Neural progenitor cell (in vitro differentiated cells): ENCODE measurements at regions not wholly inside any gene's neighbourhood (a gene's known extent, or its start where the extent isn't known, plus 50 kb on each side); places are given as distances from the start of the nearest gene placed in this dataset.

Source experiments
- DNase-seq: peaks from one replicate; pipeline ENCODE4 v3.0.0-alpha.2; 2016; ENCODE audit warnings: low spot score
- H2AFZ ChIP-seq: fragments of 200-600 bp; sonication (generic); replicated peaks from 2 replicates; pipeline ENCODE4 v1.6.1; 2016; ENCODE audit warnings: antibody characterized with exemption
- H3F3A ChIP-seq: fragments of 200-600 bp; sonication (generic); 2 replicates; pipeline ENCODE4 v1.6.1; 2016; ENCODE audit warnings: antibody characterized with exemption, low read depth
- H3K27ac ChIP-seq: fragments of 200-600 bp; sonication (generic); 2 replicates; pipeline ENCODE4 v1.5.1; 2016; ENCODE audit warnings: mild to moderate bottlenecking
- H3K27me3 ChIP-seq: fragments of 200-600 bp; sonication (generic); 2 replicates; pipeline ENCODE4 v1.6.1; 2016; ENCODE audit warnings: mild to moderate bottlenecking, moderate library complexity
- H3K36me3 ChIP-seq: fragments of 200-600 bp; sonication (generic); 2 replicates; pipeline ENCODE4 v1.5.1; 2016
- H3K4me1 ChIP-seq: fragments of 200-600 bp; sonication (generic); 2 replicates; pipeline ENCODE4 v1.6.1; 2016; ENCODE audit warnings: mixed run types
- H3K4me2 ChIP-seq: fragments of 200-600 bp; sonication (generic); 2 replicates; pipeline ENCODE4 v1.6.1; 2016
- H3K4me3 ChIP-seq: fragments of 200-600 bp; sonication (generic); 2 replicates; pipeline ENCODE4 v1.5.1; 2016
- H3K79me2 ChIP-seq: fragments of 200-600 bp; sonication (generic); 2 replicates; pipeline ENCODE4 v1.6.1; 2016; ENCODE audit warnings: low read depth
- H3K9ac ChIP-seq: fragments of 200-600 bp; sonication (generic); 2 replicates; pipeline ENCODE4 v1.6.1; 2016
- H3K9me3 ChIP-seq: fragments of 200-600 bp; sonication (generic); 2 replicates; pipeline ENCODE4 v1.5.1; 2016; ENCODE audit warnings: low read depth
- H4K20me1 ChIP-seq: fragments of 200-600 bp; sonication (generic); 2 replicates; pipeline ENCODE4 v1.6.1; 2016; ENCODE audit warnings: low read depth
- H3K27ac Mint-ChIP-seq: 3 replicates; pipeline ENCODE4 v1.8.0; 2021; ENCODE audit warnings: mixed read lengths
- H3K27me3 Mint-ChIP-seq: 2 replicates; pipeline ENCODE4 v1.8.0; 2022; ENCODE audit warnings: low read depth, mild to moderate bottlenecking, inconsistent platforms, moderate library complexity, mixed read lengths; ENCODE audit not compliant: insufficient read depth
- H3K36me3 Mint-ChIP-seq: 3 replicates; pipeline ENCODE4 v1.8.0; 2021; ENCODE audit warnings: mixed read lengths
- H3K4me1 Mint-ChIP-seq: 3 replicates; pipeline ENCODE4 v1.8.0; 2021; ENCODE audit warnings: mixed read lengths
- H3K4me3 Mint-ChIP-seq: 3 replicates; pipeline ENCODE4 v1.8.0; 2021; ENCODE audit warnings: mild to moderate bottlenecking, moderate library complexity, mixed read lengths
- H3K9me3 Mint-ChIP-seq: 3 replicates; pipeline ENCODE4 v1.8.0; 2020; ENCODE audit warnings: mixed read lengths
- EZH2 ChIP-seq: fragments of 200-600 bp; sonication (generic); IDR thresholded peaks from 2 replicates; pipeline ENCODE4 v1.6.1; 2017; ENCODE audit warnings: antibody characterized with exemption, mild to moderate bottlenecking, moderate library complexity
- EZH2phosphoT487 ChIP-seq: fragments of 200-600 bp; sonication (generic); IDR thresholded peaks from 2 replicates; pipeline ENCODE4 v1.6.1; 2017; ENCODE audit warnings: antibody characterized with exemption
- TF ChIP-seq, protein P1 (sequence below): fragments of 200-600 bp; sonication (generic); IDR thresholded peaks from 2 replicates; pipeline ENCODE4 v1.5.1; 2017; ENCODE audit warnings: antibody characterized with exemption, mild to moderate bottlenecking

DNA sequence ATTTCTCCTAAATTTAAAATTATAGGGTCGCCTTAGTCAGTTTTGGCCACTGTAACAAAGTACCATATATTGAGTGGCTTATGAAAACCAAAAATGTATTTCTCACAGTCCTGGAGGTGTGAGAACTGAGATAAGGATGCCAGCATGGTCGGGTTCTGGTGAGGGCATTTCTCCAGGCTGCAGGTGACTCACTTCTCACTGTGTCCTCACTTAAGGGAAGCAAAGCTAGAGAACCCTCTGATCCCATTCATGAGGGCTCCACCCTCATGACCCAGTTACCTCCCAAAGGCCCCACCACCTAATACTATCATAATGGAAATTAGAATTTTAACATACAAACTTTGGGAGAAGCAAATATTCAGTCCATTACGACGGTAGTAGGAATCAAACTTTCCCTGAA, 75.1 kb upstream of the FBN2 start:
- Mint-ChIP-seq H3K4me3 (no peak overlapping the region), H3K9me3 (peaks cover 7% of the 10 kb centered on the region)

DNA sequence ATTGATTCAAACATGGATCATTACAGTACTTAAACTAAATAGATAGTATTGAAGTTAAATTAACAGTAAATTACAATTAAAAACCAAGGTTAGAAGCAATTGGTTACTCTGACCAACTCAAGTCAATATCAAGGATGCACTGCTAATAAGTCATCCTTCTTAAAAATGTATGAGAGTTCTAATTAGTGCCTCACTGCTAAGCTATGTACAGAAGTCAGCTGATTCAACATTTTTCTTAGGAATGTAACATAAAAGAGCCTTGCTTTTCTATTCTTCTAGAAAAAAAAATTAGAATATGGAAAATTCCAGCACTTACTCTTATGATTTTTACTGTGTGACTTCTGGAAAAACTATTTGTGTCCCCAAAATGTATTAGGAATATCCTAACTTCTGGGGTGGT, 75.7 kb upstream of the FBN2 start:
- DNase-seq = no peak
- H3K27me3 ChIP-seq = no peaks in the 10 kb centered on the region
- no peaks in the 10 kb centered on the region for H4K20me1 ChIP-seq
- H3K36me3 ChIP-seq = no peaks in the 10 kb centered on the region
- H3K4me3 Mint-ChIP-seq = no peak overlapping the region
- H3K4me1 ChIP-seq = no peaks in the 10 kb centered on the region
- no peak overlapping the region for H3K4me2 ChIP-seq
- TF ChIP-seq, protein P1, sequence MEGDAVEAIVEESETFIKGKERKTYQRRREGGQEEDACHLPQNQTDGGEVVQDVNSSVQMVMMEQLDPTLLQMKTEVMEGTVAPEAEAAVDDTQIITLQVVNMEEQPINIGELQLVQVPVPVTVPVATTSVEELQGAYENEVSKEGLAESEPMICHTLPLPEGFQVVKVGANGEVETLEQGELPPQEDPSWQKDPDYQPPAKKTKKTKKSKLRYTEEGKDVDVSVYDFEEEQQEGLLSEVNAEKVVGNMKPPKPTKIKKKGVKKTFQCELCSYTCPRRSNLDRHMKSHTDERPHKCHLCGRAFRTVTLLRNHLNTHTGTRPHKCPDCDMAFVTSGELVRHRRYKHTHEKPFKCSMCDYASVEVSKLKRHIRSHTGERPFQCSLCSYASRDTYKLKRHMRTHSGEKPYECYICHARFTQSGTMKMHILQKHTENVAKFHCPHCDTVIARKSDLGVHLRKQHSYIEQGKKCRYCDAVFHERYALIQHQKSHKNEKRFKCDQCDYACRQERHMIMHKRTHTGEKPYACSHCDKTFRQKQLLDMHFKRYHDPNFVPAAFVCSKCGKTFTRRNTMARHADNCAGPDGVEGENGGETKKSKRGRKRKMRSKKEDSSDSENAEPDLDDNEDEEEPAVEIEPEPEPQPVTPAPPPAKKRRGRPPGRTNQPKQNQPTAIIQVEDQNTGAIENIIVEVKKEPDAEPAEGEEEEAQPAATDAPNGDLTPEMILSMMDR = no peak
- TF ChIP-seq EZH2 = no peak
- no peak for TF ChIP-seq EZH2phosphoT487
- H3K27ac Mint-ChIP-seq = no peak overlapping the region
- H3K4me3 ChIP-seq = no peak overlapping the region
- no peak overlapping the region for H3K9ac ChIP-seq
- no peaks in the 10 kb centered on the region for H3K4me1 Mint-ChIP-seq
- H3K36me3 Mint-ChIP-seq = no peaks in the 10 kb centered on the region
- no peaks in the 10 kb centered on the region for H3K9me3 ChIP-seq
- H3F3A ChIP-seq = no peaks in the 10 kb centered on the region
- H3K27ac ChIP-seq = no peak overlapping the region
- H3K79me2 ChIP-seq = no peaks in the 10 kb centered on the region
- H2AFZ ChIP-seq = no peak overlapping the region
- peaks cover 5% of the 10 kb centered on the region for H3K9me3 Mint-ChIP-seq
- H3K27me3 Mint-ChIP-seq = peaks cover 2% of the 10 kb centered on the region

More for the DNA sequence above, 75.1 kb upstream of the FBN2 start:
- no peak for DNase-seq
- Histone ChIP-seq H3K27me3 (no peaks in the 10 kb centered on the region), H3K4me1 (no peaks in the 10 kb centered on the region), H3K9me3 (no peaks in the 10 kb centered on the region), H3K36me3 (no peaks in the 10 kb centered on the region), H3K27ac (no peak overlapping the region), H3F3A (no peaks in the 10 kb centered on the region), H3K9ac (no peak overlapping the region), H3K4me2 (no peak overlapping the region), H3K4me3 (no peak overlapping the region), H2AFZ (no peak overlapping the region), H4K20me1 (no peaks in the 10 kb centered on the region), H3K79me2 (no peaks in the 10 kb centered on the region)
- peaks cover 2% of the 10 kb centered on the region for H3K27me3 Mint-ChIP-seq
- no peak overlapping the region for H3K27ac Mint-ChIP-seq
- no peaks in the 10 kb centered on the region for H3K36me3 Mint-ChIP-seq
- H3K4me1 Mint-ChIP-seq = no peaks in the 10 kb centered on the region
- TF ChIP-seq EZH2phosphoT487 (no peak), EZH2 (no peak)
- TF ChIP-seq, protein P1 = no peak

DNA sequence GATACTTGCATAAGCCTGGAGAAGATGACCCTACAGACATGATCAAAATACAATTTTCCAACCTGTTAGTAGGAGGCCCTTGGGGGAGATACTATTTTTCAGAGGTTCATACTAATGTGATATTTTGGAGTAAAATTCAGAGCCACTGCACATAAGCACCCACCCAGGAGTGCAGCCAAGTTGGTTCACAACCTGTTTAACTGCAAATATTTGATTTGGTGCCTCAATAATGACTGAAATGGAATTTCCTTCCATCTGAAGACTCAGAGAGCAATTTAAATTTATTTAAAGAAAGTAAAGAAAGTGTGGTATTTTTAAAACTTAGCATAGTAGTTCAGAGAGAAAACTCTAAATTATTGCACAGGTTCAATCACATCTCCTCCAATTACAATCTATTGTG, 77.5 kb upstream of the FBN2 start:
- no peaks in the 10 kb centered on the region for H3K79me2 ChIP-seq
- H3K36me3 ChIP-seq = no peaks in the 10 kb centered on the region
- no peak overlapping the region for H3K9ac ChIP-seq
- no peaks in the 10 kb centered on the region for H3K36me3 Mint-ChIP-seq
- DNase-seq = no peak
- H2AFZ ChIP-seq = no peak overlapping the region
- no peaks in the 10 kb centered on the region for H3F3A ChIP-seq
- H3K4me3 ChIP-seq = no peak overlapping the region
- TF ChIP-seq EZH2 (no peak), EZH2phosphoT487 (no peak)
- TF ChIP-seq, protein P1 = no peak
- no peak overlapping the region for H3K4me3 Mint-ChIP-seq
- H4K20me1 ChIP-seq = no peaks in the 10 kb centered on the region
- no peak overlapping the region for H3K27ac Mint-ChIP-seq
- no peaks in the 10 kb centered on the region for H3K27me3 ChIP-seq
- H3K4me2 ChIP-seq = no peak overlapping the region
- no peaks in the 10 kb centered on the region for H3K4me1 ChIP-seq
- H3K27me3 Mint-ChIP-seq = peaks cover 2% of the 10 kb centered on the region
- no peak overlapping the region for H3K27ac ChIP-seq
- no peaks in the 10 kb centered on the region for H3K9me3 Mint-ChIP-seq
- no peaks in the 10 kb centered on the region for H3K4me1 Mint-ChIP-seq
- no peaks in the 10 kb centered on the region for H3K9me3 ChIP-seq
